ENCODE measurements at regions not wholly inside any gene's neighbourhood (a gene's known extent, or its start where the extent isn't known, plus 50 kb on each side); places are given as distances from the start of the nearest gene placed in this dataset.

DNA sequence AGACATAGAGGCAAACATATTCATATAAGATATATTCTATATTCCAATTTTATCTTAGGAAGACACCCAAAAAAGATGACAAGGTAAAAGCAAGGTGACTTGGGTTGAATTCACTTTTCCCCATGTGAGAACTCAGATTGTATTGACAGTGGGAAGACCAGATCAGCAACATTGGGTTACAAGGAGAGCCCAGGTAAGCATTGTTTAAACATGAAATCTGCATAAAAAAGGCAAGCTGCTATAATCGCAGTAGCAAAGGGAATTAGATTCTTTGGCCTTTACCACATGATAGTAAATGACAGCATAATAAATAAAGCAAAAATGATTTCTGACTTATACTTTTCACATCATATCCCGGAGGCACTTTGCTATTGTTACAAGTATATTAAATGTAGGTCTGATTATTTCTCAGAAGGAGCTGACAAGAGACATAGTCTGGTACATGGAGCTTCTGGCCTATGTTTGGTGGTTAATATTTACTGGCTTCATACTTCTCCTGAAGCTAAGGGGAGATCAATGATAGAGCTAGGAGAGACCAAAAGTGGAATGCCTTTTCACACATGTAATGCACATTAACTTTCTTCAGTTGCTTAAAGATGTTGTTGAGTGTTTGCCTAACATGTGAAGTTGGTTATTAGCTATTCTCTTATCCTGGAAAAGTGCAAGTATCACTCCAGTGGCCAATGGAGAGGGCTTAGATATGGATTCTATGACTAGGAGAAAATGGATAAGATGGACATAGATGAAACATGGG lies 53.1 kb upstream of the EEF1E1 start:
- H3K4me3 ChIP-seq (ENCODE audit: low read depth, low read length) = no peak overlapping the region
- TF ChIP-seq, protein P1, sequence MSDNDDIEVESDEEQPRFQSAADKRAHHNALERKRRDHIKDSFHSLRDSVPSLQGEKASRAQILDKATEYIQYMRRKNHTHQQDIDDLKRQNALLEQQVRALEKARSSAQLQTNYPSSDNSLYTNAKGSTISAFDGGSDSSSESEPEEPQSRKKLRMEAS (IDR thresholded peaks at IDR 0.05; ENCODE audit: low read depth, low read length) = no peak
- TF ChIP-seq POLR2A (IDR thresholded peaks at IDR 0.05; ENCODE audit: extremely low read depth, insufficient read length) (no peak), MYC (IDR thresholded peaks at IDR 0.05; ENCODE audit: low read depth, low read length) (no peak)
- TF ChIP-seq, protein P2, sequence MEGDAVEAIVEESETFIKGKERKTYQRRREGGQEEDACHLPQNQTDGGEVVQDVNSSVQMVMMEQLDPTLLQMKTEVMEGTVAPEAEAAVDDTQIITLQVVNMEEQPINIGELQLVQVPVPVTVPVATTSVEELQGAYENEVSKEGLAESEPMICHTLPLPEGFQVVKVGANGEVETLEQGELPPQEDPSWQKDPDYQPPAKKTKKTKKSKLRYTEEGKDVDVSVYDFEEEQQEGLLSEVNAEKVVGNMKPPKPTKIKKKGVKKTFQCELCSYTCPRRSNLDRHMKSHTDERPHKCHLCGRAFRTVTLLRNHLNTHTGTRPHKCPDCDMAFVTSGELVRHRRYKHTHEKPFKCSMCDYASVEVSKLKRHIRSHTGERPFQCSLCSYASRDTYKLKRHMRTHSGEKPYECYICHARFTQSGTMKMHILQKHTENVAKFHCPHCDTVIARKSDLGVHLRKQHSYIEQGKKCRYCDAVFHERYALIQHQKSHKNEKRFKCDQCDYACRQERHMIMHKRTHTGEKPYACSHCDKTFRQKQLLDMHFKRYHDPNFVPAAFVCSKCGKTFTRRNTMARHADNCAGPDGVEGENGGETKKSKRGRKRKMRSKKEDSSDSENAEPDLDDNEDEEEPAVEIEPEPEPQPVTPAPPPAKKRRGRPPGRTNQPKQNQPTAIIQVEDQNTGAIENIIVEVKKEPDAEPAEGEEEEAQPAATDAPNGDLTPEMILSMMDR (IDR thresholded peaks at IDR 0.05; ENCODE audit: low read depth, low read length) = no peak
- DNase-seq (ENCODE audit: low read depth) = no peak
